CD4-positive, alpha-beta T cell treated with Interleukin-15 for 1 hour (primary cell): ENCODE measurements at regions not wholly inside any gene's neighbourhood (a gene's known extent, or its start where the extent isn't known, plus 50 kb on each side); places are given as distances from the start of the nearest gene placed in this dataset.
A peak's percentile ranks its signal among the peaks of the same experiment; 100 is the strongest.
"Not testable (repeated sequence)": the region's sequence is repeated elsewhere in the genome, so short reads cannot be mapped to it uniquely, and the experiment has no call there.

Experiments used
- DNase-seq: peaks from one replicate; pipeline ENCODE4 v3.0.0-alpha.2; 2020

- DNase-seq = not testable (repeated sequence)
Observed at GRCh38 chr1:25171013-25171412, 61.3 kb downstream of the SYF2 start.

- DNase-seq = no peak
Observed at GRCh38 chr1:25170439-25170838, 61.9 kb downstream of the SYF2 start.

- DNase-seq = no peak
Observed at GRCh38 chr1:25169610-25170009, 62.7 kb downstream of the SYF2 start.

GRCh38 chr1:25169168-25169567 lies 63.1 kb downstream of the SYF2 start:
- DNase-seq = no peak

GRCh38 chr1:25168193-25169071 lies 63.9 kb downstream of the SYF2 start:
- DNase-seq = no peak

- DNase-seq = no peak
Observed at GRCh38 chr1:25167269-25168192, 64.8 kb downstream of the SYF2 start.

GRCh38 chr1:25166847-25167246 lies 65.5 kb downstream of the SYF2 start:
- no peak for DNase-seq

GRCh38 chr1:25163986-25164385 lies 68.3 kb downstream of the SYF2 start:
- DNase-seq = no peak

GRCh38 chr1:25161981-25162380 lies 70.3 kb downstream of the SYF2 start:
- DNase-seq = no peak

- DNase-seq = no peak
Observed at GRCh38 chr1:25157846-25158245, 74.5 kb downstream of the SYF2 start.

- no peak for DNase-seq
Observed at GRCh38 chr1:25150985-25151495, 81.3 kb downstream of the SYF2 start.

GRCh38 chr1:25148673-25149300 lies 83.5 kb downstream of the SYF2 start:
- peak; percentile 34 for DNase-seq

GRCh38 chr1:25146451-25146855 lies 85.8 kb downstream of the SYF2 start:
- no peak for DNase-seq

- no peak for DNase-seq
Observed at GRCh38 chr1:25145775-25146393, 86.4 kb downstream of the SYF2 start.

- DNase-seq = peak; percentile 36
Observed at GRCh38 chr1:25140073-25140797, 92.1 kb downstream of the SYF2 start.

GRCh38 chr1:25137521-25138395 lies 94.5 kb downstream of the SYF2 start:
- no peak for DNase-seq

GRCh38 chr1:25137106-25137505 lies 95.2 kb downstream of the SYF2 start:
- no peak for DNase-seq

- no peak for DNase-seq
Observed at GRCh38 chr1:25135909-25136308, 96.4 kb downstream of the SYF2 start.

GRCh38 chr1:25134801-25135461 lies 97.4 kb downstream of the SYF2 start:
- no peak for DNase-seq

- DNase-seq = no peak
Observed at GRCh38 chr1:25134307-25134706, 98.0 kb downstream of the SYF2 start.
